GM10248 (cell line): ENCODE measurements at regions not wholly inside any gene's neighbourhood (a gene's known extent, or its start where the extent isn't known, plus 50 kb on each side); places are given as distances from the start of the nearest gene placed in this dataset.
A peak's percentile ranks its signal among the peaks of the same experiment; 100 is the strongest.

Experiments used
- CTCF ChIA-PET: fragments of 300-600 bp; sonication (Branson Sonifier 250); formaldehyde crosslinking; extraction: SDS; loops from one replicate; lab custom pipeline; 2021; ENCODE audit warnings: antibody characterized with exemption; lab: Yijun Ruan, JAX
- POLR2A ChIA-PET: fragments of 350-650 bp; sonication (Branson Sonifier 250); formaldehyde crosslinking; extraction: SDS; loops from one replicate; lab custom pipeline; 2020; ENCODE audit warnings: antibody characterized with exemption; lab: Yijun Ruan, JAX
- DNase-seq: peaks from one replicate; pipeline ENCODE4 v3.0.0; 2012; ENCODE audit errors: extremely low spot score
- TF ChIP-seq, protein P1 (sequence below): IDR thresholded peaks from 2 replicates; pipeline ENCODE4 v1.5.1; 2012; ENCODE audit warnings: mild to moderate bottlenecking, low read depth; ENCODE audit errors: extremely low read depth, missing control alignments, control extremely low read depth

DNA sequence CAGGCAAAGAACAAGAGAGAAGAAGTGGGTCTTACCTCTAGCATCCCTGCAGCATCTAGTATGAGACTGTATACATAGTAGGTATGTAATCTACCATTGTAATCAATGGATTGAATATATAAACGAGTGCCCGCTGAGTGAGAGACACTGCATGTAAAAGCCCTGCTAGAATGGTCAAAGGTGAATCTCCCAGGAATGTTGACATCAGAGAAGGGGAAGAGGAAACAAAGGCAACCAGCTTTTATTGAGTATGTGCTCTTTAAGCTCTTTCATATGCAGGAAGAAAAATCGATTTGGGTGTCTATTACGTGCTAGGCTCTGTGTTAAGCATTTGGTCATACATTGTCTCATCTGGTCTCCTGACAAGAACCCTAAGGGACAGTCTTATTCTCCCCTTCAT lies 91.9 kb upstream of the KLHL13 start:
- ChIA-PET POLR2A (no interaction called here), CTCF (no interaction called here)
- no peak for DNase-seq
- TF ChIP-seq, protein P1, sequence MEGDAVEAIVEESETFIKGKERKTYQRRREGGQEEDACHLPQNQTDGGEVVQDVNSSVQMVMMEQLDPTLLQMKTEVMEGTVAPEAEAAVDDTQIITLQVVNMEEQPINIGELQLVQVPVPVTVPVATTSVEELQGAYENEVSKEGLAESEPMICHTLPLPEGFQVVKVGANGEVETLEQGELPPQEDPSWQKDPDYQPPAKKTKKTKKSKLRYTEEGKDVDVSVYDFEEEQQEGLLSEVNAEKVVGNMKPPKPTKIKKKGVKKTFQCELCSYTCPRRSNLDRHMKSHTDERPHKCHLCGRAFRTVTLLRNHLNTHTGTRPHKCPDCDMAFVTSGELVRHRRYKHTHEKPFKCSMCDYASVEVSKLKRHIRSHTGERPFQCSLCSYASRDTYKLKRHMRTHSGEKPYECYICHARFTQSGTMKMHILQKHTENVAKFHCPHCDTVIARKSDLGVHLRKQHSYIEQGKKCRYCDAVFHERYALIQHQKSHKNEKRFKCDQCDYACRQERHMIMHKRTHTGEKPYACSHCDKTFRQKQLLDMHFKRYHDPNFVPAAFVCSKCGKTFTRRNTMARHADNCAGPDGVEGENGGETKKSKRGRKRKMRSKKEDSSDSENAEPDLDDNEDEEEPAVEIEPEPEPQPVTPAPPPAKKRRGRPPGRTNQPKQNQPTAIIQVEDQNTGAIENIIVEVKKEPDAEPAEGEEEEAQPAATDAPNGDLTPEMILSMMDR: no peak

GRCh38 chrX:118211891-118212816 lies 95.5 kb upstream of the KLHL13 start:
- no peak for DNase-seq
- ChIA-PET POLR2A (no interaction called here), CTCF (interaction anchor here (1.0 to 1.8 kb wide), 3 partner anchors 9 to 43 kb away, joined by 3 to 6 read pairs (median 3); no protein-coding TSS in a partner anchor)
- TF ChIP-seq, protein P1: no peak

- peak; percentile 32 for DNase-seq
- ChIA-PET POLR2A (no interaction called here), CTCF (interaction anchor here (1.0 to 1.8 kb wide), 2 partner anchors 10 to 42 kb away, joined by 3 to 6 read pairs; no protein-coding TSS in a partner anchor)
- TF ChIP-seq, protein P1: no peak
These were observed 96.2 kb upstream of the KLHL13 start for GRCh38 chrX:118212817-118213183.

GRCh38 chrX:118215346-118215745 lies 98.7 kb upstream of the KLHL13 start:
- no peak for DNase-seq
- TF ChIP-seq, protein P1: no peak
- ChIA-PET CTCF (no interaction called here), POLR2A (no interaction called here)

GRCh38 chrX:118216087-118216486 lies 99.5 kb upstream of the KLHL13 start:
- CTCF ChIA-PET: no interaction called here
- POLR2A ChIA-PET: no interaction called here
- TF ChIP-seq, protein P1: no peak
- DNase-seq: no peak

DNA sequence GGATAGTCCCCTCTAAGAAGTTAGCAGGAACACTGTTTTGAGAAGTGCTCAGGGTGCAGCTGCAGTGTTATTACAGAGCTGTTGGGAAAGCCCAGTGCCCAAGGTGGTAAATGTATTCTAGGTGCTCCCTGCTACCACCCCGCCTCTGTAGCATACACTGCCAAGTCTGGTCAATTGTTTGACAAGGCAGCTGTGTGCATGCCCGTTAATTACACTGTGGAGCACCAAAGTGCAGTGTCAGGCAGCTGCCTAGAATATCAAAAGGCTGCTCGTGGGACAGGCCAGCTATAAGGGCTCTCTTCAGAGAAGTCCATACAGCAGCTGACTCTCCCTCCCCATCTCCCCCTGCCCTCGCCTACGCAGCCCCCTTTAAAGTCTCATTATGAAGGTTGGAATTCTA lies 99.9 kb upstream of the KLHL13 start:
- no peak for DNase-seq
- ChIA-PET CTCF (no interaction called here), POLR2A (no interaction called here)
- TF ChIP-seq, protein P1: no peak
